ENCODE measurements at regions not wholly inside any gene's neighbourhood (a gene's known extent, or its start where the extent isn't known, plus 50 kb on each side); places are given as distances from the start of the nearest gene placed in this dataset.

- H3K4me1 ChIP-seq (ENCODE audit: control insufficient read depth, low read length) = peaks cover 75% of the 10 kb centered on the region
- H3K79me2 ChIP-seq (ENCODE audit: control insufficient read depth, low read length) = no peaks in the 10 kb centered on the region
- H4K20me1 ChIP-seq (ENCODE audit: control insufficient read depth, insufficient read depth, low read depth, low read length) = no peaks in the 10 kb centered on the region
- H3K27ac ChIP-seq (ENCODE audit: low read depth, low read length) = peak overlapping the region; percentile 90
- peak overlapping the region; percentile 60 for H3K4me3 ChIP-seq (ENCODE audit: low read length)
- H3K27me3 ChIP-seq (ENCODE audit: control insufficient read depth, low read length) = no peaks in the 10 kb centered on the region
- peaks cover 3% of the 10 kb centered on the region for H3K36me3 ChIP-seq (ENCODE audit: control insufficient read depth, low read length)
- peak overlapping the region; percentile 66 for H3K4me2 ChIP-seq (ENCODE audit: low read length)
- H3F3A ChIP-seq (ENCODE audit: control insufficient read depth, insufficient read depth) = peaks cover 22% of the 10 kb centered on the region
- H3K9me3 ChIP-seq (ENCODE audit: control insufficient read depth, insufficient read depth, low read length) = peaks cover 7% of the 10 kb centered on the region
- H3K9me2 ChIP-seq (replicated peaks; ENCODE audit: control insufficient read depth, low read length) = no peaks in the 10 kb centered on the region
- TF ChIP-seq EZH2phosphoT487 (IDR thresholded peaks at IDR 0.05; ENCODE audit: borderline replicate concordance, low read length) = no peak
- TF ChIP-seq, protein P1, sequence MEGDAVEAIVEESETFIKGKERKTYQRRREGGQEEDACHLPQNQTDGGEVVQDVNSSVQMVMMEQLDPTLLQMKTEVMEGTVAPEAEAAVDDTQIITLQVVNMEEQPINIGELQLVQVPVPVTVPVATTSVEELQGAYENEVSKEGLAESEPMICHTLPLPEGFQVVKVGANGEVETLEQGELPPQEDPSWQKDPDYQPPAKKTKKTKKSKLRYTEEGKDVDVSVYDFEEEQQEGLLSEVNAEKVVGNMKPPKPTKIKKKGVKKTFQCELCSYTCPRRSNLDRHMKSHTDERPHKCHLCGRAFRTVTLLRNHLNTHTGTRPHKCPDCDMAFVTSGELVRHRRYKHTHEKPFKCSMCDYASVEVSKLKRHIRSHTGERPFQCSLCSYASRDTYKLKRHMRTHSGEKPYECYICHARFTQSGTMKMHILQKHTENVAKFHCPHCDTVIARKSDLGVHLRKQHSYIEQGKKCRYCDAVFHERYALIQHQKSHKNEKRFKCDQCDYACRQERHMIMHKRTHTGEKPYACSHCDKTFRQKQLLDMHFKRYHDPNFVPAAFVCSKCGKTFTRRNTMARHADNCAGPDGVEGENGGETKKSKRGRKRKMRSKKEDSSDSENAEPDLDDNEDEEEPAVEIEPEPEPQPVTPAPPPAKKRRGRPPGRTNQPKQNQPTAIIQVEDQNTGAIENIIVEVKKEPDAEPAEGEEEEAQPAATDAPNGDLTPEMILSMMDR (IDR thresholded peaks at IDR 0.05; ENCODE audit: low read depth, low read length, poor library complexity, severe bottlenecking) = no peak
Observed at GRCh38 chr2:7899241-7899640, 782.6 kb upstream of the ID2 start.

- Histone ChIP-seq H3K27me3 (ENCODE audit: control insufficient read depth, low read length) (no peaks in the 10 kb centered on the region), H3K9me2 (replicated peaks; ENCODE audit: control insufficient read depth, low read length) (no peaks in the 10 kb centered on the region), H3K36me3 (ENCODE audit: control insufficient read depth, low read length) (peaks cover 3% of the 10 kb centered on the region), H3F3A (ENCODE audit: control insufficient read depth, insufficient read depth) (peaks cover 22% of the 10 kb centered on the region), H3K4me1 (ENCODE audit: control insufficient read depth, low read length) (peaks cover 80% of the 10 kb centered on the region), H3K9me3 (ENCODE audit: control insufficient read depth, insufficient read depth, low read length) (peaks cover 4% of the 10 kb centered on the region; the same call in 1 of the 2 replicates), H3K4me3 (ENCODE audit: low read length) (peak overlapping the region; percentile 44), H3K4me2 (ENCODE audit: low read length) (peak overlapping the region; percentile 66), H3K79me2 (ENCODE audit: control insufficient read depth, low read length) (no peaks in the 10 kb centered on the region), H4K20me1 (ENCODE audit: control insufficient read depth, insufficient read depth, low read depth, low read length) (no peaks in the 10 kb centered on the region), H3K27ac (ENCODE audit: low read depth, low read length) (peak overlapping the region; percentile 90)
- TF ChIP-seq EZH2phosphoT487 (IDR thresholded peaks at IDR 0.05; ENCODE audit: borderline replicate concordance, low read length) = no peak
- TF ChIP-seq, protein P1 (IDR thresholded peaks at IDR 0.05; ENCODE audit: low read depth, low read length, poor library complexity, severe bottlenecking) = no peak
Observed at GRCh38 chr2:7899923-7900322, 781.9 kb upstream of the ID2 start.

GRCh38 chr2:7900593-7900992 is 781.3 kb upstream of the ID2 start:
- Histone ChIP-seq H3K27me3 (ENCODE audit: control insufficient read depth, low read length) (no peaks in the 10 kb centered on the region), H4K20me1 (ENCODE audit: control insufficient read depth, insufficient read depth, low read depth, low read length) (no peaks in the 10 kb centered on the region), H3K9me3 (ENCODE audit: control insufficient read depth, insufficient read depth, low read length) (peaks cover 4% of the 10 kb centered on the region; the same call in 1 of the 2 replicates), H3K36me3 (ENCODE audit: control insufficient read depth, low read length) (peaks cover 3% of the 10 kb centered on the region), H3K9me2 (replicated peaks; ENCODE audit: control insufficient read depth, low read length) (no peaks in the 10 kb centered on the region), H3K4me1 (ENCODE audit: control insufficient read depth, low read length) (peaks cover 80% of the 10 kb centered on the region), H3K27ac (ENCODE audit: low read depth, low read length) (peak overlapping the region; percentile 90), H3K4me2 (ENCODE audit: low read length) (peak overlapping the region; percentile 66), H3K79me2 (ENCODE audit: control insufficient read depth, low read length) (no peaks in the 10 kb centered on the region), H3F3A (ENCODE audit: control insufficient read depth, insufficient read depth) (peaks cover 22% of the 10 kb centered on the region), H3K4me3 (ENCODE audit: low read length) (peak overlapping the region; percentile 44; the same call in 1 of the 2 replicates)
- no peak for TF ChIP-seq EZH2phosphoT487 (IDR thresholded peaks at IDR 0.05; ENCODE audit: borderline replicate concordance, low read length)
- TF ChIP-seq, protein P1 (IDR thresholded peaks at IDR 0.05; ENCODE audit: low read depth, low read length, poor library complexity, severe bottlenecking) = no peak

Data from DOHH2 (cell line).